HG02642 (cell line): ENCODE measurements at regions not wholly inside any gene's neighbourhood (a gene's known extent, or its start where the extent isn't known, plus 50 kb on each side); places are given as distances from the start of the nearest gene placed in this dataset.

Experiments
- ATAC-seq: cut with Tn5 transposase; IDR thresholded peaks from one replicate; pipeline ENCODE4 v1.9.1; 2021; ENCODE audit warnings: mild to moderate bottlenecking; ENCODE audit not compliant: unreplicated experiment, poor library complexity

- ATAC-seq: no peak
Measured at GRCh38 chr3:193754719-193755118, 161.7 kb downstream of the OPA1 start.

DNA sequence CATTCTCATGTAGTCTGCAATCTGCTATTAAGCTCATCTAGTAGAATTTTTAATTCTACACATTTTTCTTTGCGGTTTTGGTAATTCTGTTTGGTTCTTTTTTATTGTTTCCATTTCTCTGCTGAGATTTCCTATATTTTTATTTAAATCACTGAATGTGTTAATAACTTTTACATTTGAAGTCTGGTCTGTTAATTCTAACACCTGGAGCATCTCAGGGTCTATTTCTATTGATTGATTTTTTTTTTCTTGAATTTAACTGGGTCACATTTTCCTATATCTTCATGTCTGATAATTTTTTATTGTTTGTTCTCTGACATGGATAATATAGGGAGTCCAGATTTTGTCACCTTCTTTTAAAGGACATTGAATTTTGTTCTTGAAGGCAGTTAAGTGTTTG lies 163.5 kb downstream of the OPA1 start:
- ATAC-seq: no peak

DNA sequence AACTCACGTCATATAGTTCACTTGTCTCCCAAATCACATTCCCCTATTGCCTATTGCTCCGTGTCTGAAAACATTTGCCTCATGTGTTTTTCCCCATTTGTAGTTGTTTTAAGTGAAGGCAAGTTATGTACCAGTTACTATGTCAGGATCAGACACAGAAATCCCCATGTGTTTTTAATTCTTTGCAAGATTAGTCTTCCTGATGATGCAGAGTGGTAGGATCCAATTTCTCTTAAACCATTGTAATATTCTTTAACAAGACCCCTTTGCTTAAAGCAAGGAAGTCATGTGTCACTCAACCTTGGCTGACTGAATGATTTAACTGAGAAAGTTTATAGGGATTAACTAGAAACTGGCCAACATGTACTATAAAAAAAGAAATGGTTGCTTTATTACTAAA lies 164.4 kb downstream of the OPA1 start:
- ATAC-seq: no peak

- ATAC-seq: no peak
Measured at GRCh38 chr3:193761969-193762368, 169.0 kb downstream of the OPA1 start.

- no peak for ATAC-seq
Measured at GRCh38 chr3:193762657-193763056, 169.6 kb downstream of the OPA1 start.

DNA sequence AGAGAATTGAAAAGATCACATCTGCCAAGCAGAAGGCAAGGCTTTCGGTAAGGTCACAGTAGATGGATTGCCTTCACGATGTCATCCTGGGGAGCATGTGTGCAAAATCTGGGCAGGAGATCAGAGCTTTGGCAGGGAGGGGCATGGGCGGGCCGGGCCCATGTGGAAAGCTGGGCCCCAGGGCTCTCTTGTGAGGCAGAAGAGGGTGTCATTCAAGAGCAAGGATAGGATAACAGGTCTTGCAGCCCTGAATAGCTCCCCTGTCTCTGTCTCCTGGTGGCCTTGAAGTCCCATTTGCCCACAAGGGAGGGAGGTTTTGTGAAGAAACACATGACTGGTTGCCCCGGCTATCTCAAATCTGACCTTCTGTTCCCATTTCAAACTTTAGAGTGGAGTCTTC lies 172.0 kb downstream of the OPA1 start:
- ATAC-seq: no peak

- ATAC-seq: no peak
Measured at GRCh38 chr3:193767353-193768069, 174.5 kb downstream of the OPA1 start.

DNA sequence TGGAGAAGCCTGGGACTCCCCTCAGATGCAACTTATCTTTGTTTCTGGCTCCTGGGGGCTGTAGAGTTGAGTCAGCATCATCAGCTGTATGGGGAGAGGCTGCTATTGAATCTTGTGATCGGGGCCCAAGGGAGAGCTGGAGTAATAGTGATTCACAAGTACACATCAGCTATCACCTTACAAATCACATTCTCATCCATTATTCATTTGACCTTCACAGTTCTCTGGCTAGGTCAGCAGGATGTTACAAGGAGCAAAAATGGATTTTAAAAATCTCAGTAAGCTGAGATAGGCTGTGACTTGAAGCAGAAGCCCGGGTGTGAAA lies 175.0 kb downstream of the OPA1 start:
- no peak for ATAC-seq

DNA sequence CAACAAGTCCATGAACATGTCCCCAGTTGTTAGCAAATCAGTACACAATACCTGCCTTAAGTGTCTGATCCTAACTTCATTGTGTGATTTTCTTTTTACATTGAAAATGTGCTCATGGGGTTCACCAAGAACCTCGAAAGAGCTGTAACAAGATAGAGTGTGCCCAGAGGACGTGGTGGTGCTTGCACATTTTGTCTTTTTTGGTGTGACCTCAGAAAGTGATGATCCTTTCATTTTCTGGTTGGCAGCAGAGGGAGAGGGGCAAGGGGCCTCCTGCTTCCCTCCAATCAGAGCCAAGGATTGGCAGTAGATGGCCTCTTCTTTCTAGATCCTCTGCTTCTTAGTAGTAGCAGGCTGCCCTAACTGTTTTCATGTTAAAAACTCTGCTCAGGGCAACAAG lies 176.4 kb downstream of the OPA1 start:
- ATAC-seq: no peak

DNA sequence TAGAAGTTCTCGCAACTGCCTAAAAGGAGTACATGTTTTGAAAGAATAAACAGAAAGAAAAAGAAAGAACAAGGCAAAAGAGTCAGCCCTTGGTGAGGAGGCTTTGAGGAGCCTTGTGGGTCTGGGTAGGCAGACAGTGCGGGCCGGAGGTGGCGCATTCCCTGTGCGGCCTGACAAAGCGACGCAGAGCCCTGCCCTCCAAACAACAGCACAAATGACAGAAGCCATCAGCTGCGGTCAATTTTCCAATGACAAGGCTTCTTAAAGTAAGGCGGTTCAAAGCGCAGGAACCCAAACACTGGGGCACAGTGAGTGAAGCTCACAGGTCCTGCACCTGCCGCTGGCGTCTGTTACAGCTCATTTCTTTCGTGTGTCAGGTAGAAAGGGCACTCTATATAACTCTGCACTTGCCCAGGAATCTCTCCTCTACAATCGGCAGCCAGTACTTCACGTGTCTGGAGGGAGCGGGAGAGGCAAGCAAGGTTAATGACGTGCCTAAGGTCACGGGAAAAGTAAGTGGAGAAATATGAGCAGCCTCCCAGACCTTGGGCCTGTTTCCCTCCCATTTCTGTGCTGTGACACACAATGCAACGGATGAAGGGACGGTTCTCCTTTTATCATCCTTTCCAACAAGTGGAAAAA lies 178.1 kb downstream of the OPA1 start:
- no peak for ATAC-seq

DNA sequence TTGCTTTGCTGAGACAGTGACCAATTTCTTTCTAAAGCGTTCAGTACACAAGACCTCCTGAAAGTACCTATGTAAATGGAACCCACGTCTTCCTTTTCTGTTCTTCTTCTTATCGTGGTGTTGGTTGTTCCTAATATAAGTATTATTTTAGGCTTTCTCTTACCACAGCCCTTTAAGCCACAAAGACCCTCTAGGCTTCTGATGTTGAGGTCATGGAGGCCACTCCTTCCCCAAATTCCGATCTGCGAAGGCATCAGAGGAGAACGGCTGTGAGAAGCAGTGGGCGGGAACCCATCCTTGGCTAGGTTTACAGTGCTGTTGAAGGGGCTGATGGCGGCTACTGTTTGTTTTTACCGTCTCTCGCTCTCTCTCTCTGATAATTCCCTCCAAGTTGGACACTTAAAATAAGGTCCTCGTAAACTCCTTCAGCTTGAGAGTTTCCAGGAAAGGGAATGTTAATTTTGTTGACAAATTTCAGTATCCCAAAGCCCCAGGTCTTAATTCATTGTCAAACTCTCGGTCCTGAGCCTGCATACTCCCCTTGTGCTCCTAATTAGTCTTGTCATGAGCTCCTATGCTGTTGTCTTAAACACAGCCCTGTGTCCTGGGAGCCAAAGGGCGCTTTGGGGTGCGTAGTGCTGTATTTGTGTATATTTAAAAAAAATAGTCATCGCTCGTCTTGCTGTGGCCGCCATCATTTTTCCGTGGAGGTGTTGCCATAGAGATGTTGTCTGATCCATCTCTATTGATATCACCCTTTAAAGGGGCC lies 178.8 kb downstream of the OPA1 start:
- no peak for ATAC-seq

GRCh38 chr3:193772422-193772763 lies 179.4 kb downstream of the OPA1 start:
- ATAC-seq: no peak

DNA sequence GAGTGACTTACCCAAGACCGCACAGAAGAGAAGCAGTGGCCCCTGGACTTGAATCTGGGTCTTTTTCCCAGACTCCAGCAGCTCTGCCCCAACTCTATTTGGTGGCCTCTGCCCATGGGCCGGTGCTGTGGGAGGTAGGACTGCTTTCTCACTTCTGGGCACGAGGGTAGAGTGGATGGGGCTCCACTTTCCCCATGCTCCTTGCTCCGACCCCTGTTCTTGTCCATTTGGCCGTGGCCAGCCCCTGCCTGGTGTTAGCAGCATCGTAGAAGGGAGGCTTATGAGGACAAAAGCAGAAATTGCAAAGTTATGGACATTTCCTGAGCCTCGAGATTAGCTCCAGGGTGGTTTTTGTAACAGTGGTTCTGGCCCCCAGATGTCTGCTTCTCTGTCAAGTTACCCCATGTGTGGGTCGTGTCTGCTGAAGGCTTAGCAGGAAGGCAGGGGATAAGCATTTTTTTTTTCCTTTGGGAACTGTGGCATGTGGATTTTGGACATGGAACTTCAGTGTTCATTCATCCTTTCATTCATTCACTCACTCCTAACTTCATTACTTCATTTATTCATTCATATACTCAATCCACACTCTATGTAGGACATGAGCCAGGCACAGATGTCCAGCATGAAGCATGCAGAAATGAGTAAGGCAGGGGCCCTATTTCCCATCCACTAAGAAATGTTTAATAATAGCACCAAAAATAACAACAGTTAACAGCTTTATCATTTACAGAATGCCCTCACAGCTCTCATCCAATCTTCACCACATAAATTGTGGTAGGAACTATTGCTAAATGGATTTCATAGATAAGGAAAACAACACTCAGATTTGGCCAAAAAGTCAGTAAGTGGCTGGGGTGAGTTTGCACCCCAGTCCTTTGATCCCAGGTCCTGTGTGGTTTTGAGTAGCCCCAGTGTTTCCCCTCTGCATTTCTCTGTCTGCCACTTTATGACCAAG lies 180.5 kb downstream of the OPA1 start:
- no peak for ATAC-seq

GRCh38 chr3:193774272-193774915 lies 181.4 kb downstream of the OPA1 start:
- ATAC-seq: no peak

DNA sequence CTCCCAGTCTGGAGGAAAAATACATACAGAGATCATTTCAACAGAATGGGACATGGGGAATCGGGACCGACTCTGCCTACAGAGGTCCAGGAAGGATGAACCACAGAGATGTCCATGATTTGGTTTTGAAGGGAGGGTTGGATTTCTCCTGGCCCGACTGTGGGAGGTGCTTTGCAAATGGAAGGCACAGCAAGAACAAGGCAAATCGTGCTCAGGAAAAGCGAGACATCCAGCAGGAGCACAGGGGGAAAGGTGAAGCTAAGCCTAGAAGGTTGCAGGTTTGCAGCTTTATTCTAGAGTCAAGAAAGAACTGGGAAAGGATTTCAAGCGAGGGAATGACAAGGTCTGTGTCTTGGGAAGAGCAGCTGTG lies 181.9 kb downstream of the OPA1 start:
- ATAC-seq: no peak

- ATAC-seq: no peak
Measured at GRCh38 chr3:193775421-193776077, 182.5 kb downstream of the OPA1 start.

DNA sequence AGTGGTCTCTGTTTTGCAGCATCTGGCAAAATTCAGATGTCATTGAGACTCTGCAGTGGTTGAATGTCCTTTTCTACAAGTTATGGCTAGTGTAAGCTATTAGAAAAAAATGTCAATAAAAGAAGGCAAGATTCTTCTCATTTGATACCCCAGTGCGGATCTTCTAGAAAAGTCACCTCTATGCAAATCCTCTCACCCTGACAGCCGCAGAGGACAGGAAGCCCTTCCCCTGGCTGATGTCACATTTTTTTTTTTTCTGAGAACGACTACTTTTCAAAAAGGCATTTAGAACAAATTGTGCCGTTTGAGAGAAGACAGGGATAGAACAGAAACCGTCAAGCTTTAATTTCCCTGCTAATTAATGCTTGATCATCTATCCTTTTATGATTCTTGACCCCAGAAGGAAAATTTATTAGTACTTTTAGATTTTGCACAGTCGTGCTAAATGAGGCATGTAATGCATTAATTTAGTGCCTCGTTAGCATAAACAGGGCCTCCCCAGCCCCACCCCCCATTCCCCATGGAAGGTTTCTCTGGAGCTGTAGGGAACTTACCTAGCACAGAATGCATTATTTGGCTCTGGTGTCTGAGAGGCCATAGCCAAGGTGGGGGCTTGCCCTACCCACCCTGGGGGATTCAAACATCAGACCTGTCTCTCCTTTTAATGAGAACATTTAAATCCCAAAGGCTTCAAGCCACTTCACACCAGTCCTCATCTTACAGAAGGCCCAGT lies 183.8 kb downstream of the OPA1 start:
- ATAC-seq: no peak

- no peak for ATAC-seq
Measured at GRCh38 chr3:193777524-193777923, 184.5 kb downstream of the OPA1 start.

GRCh38 chr3:193778676-193779075 lies 185.7 kb downstream of the OPA1 start:
- ATAC-seq: no peak
